ENCODE measurements at regions not wholly inside any gene's neighbourhood (a gene's known extent, or its start where the extent isn't known, plus 50 kb on each side); places are given as distances from the start of the nearest gene placed in this dataset.
"Not testable (repeated sequence)": the region's sequence is repeated elsewhere in the genome, so short reads cannot be mapped to it uniquely, and the experiment has no call there.

DNA sequence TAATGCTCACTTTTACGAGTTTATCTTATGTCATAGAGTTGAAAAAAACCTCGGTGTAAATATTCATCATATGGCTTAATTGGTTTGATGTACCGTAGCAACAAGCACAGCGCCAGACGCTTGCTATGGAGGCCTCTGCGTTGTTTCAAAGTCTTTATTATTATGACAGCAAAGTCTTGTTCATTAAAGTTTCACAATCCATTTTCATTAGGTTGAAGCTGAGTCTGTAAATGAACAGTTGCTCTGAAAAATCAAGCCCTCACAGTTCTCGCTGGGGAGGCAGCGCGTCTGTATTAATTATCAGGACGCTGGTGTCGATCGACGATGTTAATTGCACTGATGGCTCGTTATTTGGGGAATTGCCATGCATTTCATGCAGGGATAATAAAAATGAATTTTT, 185.6 kb downstream of the INSC start:
- no peak for DNase-seq (ENCODE audit: low spot score)

DNA sequence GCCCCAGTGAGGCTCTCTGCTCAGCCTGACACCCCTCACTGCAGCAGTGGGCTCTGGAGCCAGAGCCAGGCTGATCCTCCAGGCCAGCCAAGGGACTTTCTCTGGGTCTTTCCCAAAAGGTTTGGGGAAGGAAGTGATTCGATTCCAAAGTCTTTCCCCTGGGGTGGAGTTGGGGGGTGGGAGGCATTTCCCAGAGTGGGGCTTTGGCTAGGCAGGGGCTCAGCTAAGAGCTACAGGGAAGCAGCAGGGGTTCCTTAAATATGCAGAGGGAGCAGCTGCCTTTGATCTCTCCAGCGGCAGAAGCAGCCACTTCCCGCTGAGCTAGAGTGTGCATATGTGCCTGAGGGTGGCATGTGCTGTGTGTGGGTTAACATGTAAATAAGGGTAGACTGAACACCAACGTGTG, 192.9 kb downstream of the INSC start:
- DNase-seq (ENCODE audit: low spot score): no peak

GRCh38 chr11:15308840-15309239, 194.1 kb downstream of the INSC start:
- no peak for DNase-seq (ENCODE audit: low spot score)

DNA sequence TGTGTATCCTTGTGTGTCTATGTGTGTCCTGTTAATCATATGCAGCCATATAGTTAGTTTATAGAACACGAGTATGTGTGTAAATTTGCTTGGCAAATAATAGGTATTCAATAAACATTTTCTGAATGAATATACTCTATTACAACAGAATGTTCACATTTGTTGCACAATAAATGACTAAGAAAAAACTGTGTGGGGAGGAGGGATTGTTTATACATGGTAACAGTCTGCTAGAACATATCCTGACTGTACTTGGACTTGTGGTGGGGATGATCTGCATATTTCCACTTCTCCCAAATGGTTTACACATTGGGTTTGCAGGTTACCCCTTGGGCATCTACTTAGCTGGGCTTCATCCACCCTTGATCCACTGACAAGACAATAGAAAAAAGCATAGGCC, 194.6 kb downstream of the INSC start:
- DNase-seq (ENCODE audit: low spot score): no peak

GRCh38 chr11:15313862-15314261, 199.1 kb downstream of the INSC start:
- DNase-seq (ENCODE audit: low spot score): no peak

DNA sequence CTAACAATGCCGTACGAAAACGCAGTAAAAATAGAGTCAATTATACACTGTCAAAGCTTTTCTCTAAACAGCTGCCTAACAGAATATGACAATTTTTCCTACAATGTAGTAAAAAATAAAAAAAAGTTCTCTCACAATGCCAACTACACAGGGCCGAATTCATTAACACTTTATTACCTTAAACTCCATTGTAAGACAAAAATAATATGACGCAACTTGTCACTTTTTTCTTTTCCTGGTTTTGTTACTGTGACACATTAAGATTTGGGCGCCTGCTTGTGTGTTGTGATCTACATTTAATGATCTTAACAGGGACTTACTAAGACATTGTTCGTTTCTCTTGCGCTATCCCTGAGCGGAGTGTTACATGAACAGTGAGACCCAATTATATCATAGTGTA, 204.1 kb downstream of the INSC start:
- DNase-seq (ENCODE audit: low spot score): no peak

DNA sequence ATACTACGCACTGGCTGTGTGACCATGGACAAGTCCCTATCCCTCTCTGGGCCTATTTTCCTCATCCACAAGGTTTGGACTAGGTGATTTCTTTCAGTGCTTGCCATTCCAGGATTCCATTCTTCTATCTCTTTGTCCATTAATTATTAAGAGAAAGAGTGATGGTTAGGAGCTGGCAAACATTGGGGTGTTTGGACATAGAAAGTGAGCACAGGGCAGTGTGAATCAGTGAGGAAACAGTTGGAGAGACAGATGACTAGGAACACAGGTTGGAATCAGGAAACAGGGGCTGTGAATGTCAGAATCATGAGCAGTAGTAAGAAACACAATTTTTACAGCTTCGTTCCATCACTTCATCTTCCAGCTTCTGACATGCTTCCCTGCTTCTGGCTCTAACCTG, 211.8 kb downstream of the INSC start:
- DNase-seq (ENCODE audit: low spot score): no peak

GRCh38 chr11:15327786-15328231, 213.1 kb downstream of the INSC start:
- peak; percentile 21 for DNase-seq (ENCODE audit: low spot score)

DNA sequence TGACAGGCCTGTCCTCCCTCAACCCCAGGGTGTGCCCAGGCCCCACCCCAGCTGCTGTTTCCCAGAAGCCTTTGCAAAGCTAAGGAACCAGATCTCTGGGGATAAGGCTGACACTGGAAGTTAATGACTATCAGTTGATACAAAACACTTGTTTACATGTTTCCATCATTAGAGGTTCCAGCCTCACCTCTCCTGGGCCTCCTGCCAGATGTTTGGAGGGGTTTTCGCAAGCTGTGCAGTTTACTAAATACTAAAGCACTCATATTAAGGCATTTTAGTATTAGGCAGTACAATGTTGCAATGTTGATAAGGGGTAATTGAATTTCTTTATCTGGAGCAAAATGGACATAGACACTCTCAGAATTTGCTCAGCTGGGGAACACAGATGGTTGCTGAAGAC, 218.7 kb downstream of the INSC start:
- no peak for DNase-seq (ENCODE audit: low spot score)

DNA sequence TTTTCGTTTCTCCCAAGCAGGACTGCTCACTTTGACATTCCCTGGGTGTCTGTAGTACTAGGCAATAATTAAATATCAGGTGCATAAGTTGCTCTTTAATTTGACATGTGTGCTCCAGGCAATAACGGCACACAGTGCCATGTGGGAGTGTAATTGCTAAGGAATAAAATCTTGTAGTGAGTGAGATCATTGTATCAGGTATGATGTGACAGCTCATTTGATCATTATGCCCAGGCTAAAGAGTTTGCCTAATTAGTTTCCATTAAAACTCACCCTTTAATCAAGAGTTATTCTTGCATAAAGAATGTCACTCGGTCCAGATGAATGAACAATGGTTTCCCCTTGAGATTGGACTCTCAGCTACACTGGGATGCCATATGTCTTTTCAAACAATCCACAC, 220.0 kb downstream of the INSC start:
- DNase-seq (ENCODE audit: low spot score): no peak

GRCh38 chr11:15336021-15336420, 221.3 kb downstream of the INSC start:
- DNase-seq (ENCODE audit: low spot score): no peak

DNA sequence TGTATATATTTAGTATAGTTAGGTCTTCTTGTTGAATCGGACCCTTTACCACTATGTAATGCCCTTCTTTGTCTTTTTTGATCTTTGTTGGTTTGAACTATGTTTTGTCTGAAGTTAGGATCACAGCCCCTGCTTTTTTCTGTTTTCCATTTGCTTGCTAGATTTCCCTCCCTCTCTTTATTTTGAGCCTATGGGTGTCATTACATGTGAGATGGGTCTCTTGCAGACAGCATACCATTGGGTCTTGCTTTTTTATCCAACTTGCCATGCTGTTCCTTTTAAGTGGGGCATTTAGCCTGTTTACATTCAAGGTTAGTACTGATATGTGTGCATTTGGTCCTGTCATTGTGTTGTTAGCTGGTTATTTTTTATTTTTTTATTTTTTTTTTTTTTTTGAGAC, 224.6 kb downstream of the INSC start:
- no peak for DNase-seq (ENCODE audit: low spot score)

GRCh38 chr11:15341587-15341986, 226.9 kb downstream of the INSC start:
- no peak for DNase-seq (ENCODE audit: low spot score)

GRCh38 chr11:15342163-15342562, 227.4 kb downstream of the INSC start:
- DNase-seq (ENCODE audit: low spot score): no peak

- DNase-seq (ENCODE audit: low spot score): no peak
Observed at GRCh38 chr11:15346907-15347306, 232.2 kb downstream of the INSC start.

DNA sequence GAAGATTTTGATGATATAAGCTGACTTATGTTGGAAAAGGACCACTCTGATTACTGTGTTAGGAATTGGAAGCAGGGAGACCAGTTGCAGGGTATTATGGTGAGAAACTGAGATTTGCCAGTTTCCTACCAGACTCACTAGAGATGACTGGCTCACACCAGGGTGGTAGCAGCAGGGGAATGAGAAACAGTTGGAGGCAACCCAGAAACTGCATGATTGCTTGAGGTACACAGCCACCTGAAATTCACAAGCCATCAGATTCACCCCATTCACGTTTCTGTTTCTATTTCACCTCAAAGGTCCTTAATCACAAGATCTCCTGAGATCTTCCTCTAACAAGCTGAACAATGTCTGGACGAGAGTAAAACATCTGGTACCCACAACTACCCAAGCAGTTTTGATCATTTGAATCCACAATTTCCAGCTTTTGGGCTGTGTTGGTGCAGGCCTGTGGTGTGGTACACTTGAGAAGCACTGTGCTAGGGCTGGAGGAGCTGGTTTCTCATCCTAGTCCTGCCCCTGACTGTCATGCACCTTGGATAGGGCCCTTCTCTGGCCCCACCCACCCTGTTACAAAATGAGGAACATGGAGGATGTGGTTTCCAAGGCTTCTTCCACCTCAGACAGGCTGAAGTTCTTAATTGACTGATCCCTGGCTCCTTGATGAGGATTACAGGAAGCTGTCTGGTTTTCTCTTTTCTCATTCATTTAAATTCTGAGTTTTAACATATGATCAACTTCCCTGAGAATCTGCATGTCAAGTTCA, 233.4 kb downstream of the INSC start:
- no peak for DNase-seq (ENCODE audit: low spot score)

DNA sequence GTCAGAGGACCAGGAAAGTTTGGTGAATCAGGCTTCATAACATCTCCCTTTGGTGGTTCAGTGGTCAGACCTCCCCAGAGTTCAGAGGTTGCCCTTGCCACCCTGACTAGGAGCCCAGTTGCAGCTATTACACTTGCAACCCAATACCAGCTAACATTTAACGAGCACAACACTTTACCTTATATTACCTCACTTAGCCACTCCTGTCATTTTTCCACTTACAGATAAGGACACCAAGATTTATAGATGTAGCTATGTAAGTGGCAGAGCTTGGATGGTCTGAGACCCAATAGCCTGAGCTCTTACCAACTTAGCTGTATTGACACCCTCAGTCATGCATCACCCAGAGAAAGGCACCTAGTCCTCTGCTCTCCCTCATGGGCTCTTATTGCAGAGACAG, 234.7 kb downstream of the INSC start:
- no peak for DNase-seq (ENCODE audit: low spot score)

DNA sequence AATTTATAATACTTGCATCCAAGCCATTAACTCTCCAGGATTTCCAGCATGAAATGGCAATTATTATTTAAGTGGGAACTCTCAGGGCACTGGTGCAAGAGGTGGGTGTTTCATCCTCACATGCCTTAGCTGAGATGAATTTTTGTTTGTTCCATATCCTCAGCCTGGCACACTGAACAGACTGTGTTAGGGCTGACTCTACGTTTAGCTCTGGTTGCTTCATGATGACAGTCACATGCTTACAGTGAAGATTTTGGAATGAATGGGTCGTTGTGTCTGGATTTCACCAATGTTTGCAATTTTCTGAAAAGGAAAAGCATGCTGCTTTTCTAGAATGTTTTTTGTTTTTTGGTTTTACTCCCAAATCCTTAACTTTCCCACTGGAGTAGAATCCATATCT, 246.6 kb downstream of the INSC start:
- no peak for DNase-seq (ENCODE audit: low spot score)

DNA sequence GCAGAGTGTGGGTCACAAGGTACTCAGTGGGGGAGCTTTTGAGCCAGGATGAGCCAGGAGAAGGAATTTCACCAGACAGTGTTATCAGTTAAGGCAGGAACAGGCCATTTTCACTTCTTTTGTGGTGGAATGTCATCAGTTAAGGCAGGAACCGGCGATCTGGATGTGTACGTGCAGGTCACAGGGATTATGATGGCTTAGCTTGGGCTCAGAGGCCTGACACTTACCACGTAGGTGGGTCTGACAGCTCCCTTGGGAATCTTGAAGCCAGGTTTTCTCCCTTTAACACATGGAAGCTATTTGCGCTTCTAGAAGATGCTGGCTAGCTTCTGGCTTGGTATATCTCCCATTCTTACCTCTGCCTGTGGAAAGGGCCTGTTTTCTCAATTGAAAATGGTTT, 250.6 kb downstream of the INSC start:
- not testable (repeated sequence) for DNase-seq (ENCODE audit: low spot score)

GRCh38 chr11:15367695-15368094, 253.0 kb downstream of the INSC start:
- no peak for DNase-seq (ENCODE audit: low spot score)

DNA sequence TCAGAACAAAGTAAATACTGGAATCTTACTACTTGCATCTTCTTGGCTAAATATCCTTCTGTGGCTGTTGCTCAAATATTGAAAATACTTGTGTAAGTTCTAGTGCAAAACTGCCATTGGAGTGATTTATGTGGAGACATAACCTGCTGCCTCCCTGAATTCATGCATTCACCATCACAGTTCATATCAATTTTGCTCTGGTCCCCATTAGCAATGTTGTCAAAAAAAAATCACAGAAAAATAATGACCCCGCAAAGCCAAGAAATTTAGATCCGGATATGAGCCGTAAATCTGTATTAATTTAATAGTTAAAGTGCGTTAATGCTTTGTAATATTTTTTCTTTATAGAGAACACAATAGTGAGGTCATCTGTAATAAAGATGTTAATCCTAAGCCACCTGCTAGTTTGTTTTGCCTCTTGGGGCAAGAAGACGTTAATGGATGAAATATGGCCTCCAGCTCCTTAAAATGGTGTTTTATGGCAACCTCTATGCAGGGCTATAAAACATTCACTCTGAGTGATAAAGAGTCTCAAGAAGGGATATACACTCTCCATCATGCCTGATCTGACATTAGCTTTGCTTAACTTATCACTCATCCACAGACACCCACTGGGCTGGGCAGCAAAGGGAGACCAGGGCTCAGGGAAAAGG, 255.9 kb downstream of the INSC start:
- DNase-seq (ENCODE audit: low spot score): no peak

GRCh38 chr11:15371533-15371932, 256.8 kb downstream of the INSC start:
- DNase-seq (ENCODE audit: low spot score): no peak

- DNase-seq (ENCODE audit: low spot score): no peak
Observed at GRCh38 chr11:15374418-15374817, 259.7 kb downstream of the INSC start.

DNA sequence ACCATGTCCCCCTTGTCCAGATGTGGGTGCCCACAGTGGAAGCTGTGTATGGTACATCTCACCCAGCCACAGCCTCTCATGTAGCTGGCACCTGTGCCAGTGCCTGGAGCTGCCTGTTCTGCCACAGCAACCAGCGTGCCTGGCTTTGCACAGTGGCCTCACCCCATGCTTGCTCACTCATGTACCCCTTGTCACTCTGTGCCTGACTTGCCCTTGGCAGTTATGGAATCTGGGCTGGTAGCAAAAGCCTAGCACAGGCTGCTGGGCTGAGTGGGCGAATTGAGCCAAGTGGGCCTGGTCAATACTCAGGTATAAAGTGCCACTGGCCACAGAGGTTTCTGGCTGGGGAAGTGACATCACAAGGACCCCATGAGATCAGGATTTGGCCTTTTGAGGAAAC, 264.2 kb downstream of the INSC start:
- DNase-seq (ENCODE audit: low spot score): no peak

Measured in globus pallidus (tissue), 1 donor.